WTC11 (cell line): ENCODE measurements at regions not wholly inside any gene's neighbourhood (a gene's known extent, or its start where the extent isn't known, plus 50 kb on each side); places are given as distances from the start of the nearest gene placed in this dataset.

Source experiments
- ATF6 ChIP-seq: sonication (generic); formaldehyde crosslinking; IDR thresholded peaks from 2 replicates; pipeline ENCODE4 v1.8.1; 2023; ENCODE audit warnings: mild to moderate bottlenecking, missing genetic modification reagents
- CREM ChIP-seq: sonication (generic); formaldehyde crosslinking; IDR thresholded peaks from 2 replicates; pipeline ENCODE4 v1.8.1; 2022; ENCODE audit warnings: mild to moderate bottlenecking, missing genetic modification reagents, moderate library complexity
- CTCF ChIP-seq: fragments of 200-600 bp; IDR thresholded peaks from 2 replicates; pipeline ENCODE4 v1.8.0; 2022; ENCODE audit warnings: antibody characterized with exemption
- ESRRA ChIP-seq: sonication (generic); formaldehyde crosslinking; IDR thresholded peaks from 2 replicates; pipeline ENCODE4 v1.8.1; 2022; ENCODE audit warnings: mild to moderate bottlenecking, missing genetic modification reagents, borderline replicate concordance
- ETV6 ChIP-seq: sonication (generic); formaldehyde crosslinking; IDR thresholded peaks from 2 replicates; pipeline ENCODE4 v1.8.1; 2022; ENCODE audit warnings: mild to moderate bottlenecking, missing genetic modification reagents
- GABPB1 ChIP-seq: sonication (generic); formaldehyde crosslinking; IDR thresholded peaks from 2 replicates; pipeline ENCODE4 v1.8.1; 2023; ENCODE audit warnings: mild to moderate bottlenecking, missing genetic modification reagents
- ZNF263 ChIP-seq: sonication (generic); formaldehyde crosslinking; IDR thresholded peaks from 2 replicates; pipeline ENCODE4 v1.8.1; 2022; ENCODE audit warnings: low read depth, mild to moderate bottlenecking, moderate library complexity, missing genetic modification reagents
- ZNF281 ChIP-seq: sonication (generic); formaldehyde crosslinking; IDR thresholded peaks from 2 replicates; pipeline ENCODE4 v1.8.0; 2023; ENCODE audit warnings: mild to moderate bottlenecking, missing genetic modification reagents
- TF ChIP-seq, protein P1 (sequence below): sonication (generic); formaldehyde crosslinking; IDR thresholded peaks from 2 replicates; pipeline ENCODE4 v1.8.1; 2023; ENCODE audit warnings: mild to moderate bottlenecking, missing genetic modification reagents, borderline replicate concordance
- TF ChIP-seq, protein P2 (sequence below): sonication (generic); formaldehyde crosslinking; IDR thresholded peaks from 2 replicates; pipeline ENCODE4 v1.8.1; 2023; ENCODE audit warnings: mild to moderate bottlenecking, missing genetic modification reagents

- no peak for TF ChIP-seq CTCF
- TF ChIP-seq, protein P1, sequence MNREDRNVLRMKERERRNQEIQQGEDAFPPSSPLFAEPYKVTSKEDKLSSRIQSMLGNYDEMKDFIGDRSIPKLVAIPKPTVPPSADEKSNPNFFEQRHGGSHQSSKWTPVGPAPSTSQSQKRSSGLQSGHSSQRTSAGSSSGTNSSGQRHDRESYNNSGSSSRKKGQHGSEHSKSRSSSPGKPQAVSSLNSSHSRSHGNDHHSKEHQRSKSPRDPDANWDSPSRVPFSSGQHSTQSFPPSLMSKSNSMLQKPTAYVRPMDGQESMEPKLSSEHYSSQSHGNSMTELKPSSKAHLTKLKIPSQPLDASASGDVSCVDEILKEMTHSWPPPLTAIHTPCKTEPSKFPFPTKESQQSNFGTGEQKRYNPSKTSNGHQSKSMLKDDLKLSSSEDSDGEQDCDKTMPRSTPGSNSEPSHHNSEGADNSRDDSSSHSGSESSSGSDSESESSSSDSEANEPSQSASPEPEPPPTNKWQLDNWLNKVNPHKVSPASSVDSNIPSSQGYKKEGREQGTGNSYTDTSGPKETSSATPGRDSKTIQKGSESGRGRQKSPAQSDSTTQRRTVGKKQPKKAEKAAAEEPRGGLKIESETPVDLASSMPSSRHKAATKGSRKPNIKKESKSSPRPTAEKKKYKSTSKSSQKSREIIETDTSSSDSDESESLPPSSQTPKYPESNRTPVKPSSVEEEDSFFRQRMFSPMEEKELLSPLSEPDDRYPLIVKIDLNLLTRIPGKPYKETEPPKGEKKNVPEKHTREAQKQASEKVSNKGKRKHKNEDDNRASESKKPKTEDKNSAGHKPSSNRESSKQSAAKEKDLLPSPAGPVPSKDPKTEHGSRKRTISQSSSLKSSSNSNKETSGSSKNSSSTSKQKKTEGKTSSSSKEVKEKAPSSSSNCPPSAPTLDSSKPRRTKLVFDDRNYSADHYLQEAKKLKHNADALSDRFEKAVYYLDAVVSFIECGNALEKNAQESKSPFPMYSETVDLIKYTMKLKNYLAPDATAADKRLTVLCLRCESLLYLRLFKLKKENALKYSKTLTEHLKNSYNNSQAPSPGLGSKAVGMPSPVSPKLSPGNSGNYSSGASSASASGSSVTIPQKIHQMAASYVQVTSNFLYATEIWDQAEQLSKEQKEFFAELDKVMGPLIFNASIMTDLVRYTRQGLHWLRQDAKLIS (CRISPR knock-in tag) = no peak
- no peak for TF ChIP-seq ESRRA (CRISPR knock-in tag)
- TF ChIP-seq ETV6 (CRISPR knock-in tag) = no peak
- TF ChIP-seq ZNF263 (CRISPR knock-in tag) = no peak
- TF ChIP-seq, protein P2, sequence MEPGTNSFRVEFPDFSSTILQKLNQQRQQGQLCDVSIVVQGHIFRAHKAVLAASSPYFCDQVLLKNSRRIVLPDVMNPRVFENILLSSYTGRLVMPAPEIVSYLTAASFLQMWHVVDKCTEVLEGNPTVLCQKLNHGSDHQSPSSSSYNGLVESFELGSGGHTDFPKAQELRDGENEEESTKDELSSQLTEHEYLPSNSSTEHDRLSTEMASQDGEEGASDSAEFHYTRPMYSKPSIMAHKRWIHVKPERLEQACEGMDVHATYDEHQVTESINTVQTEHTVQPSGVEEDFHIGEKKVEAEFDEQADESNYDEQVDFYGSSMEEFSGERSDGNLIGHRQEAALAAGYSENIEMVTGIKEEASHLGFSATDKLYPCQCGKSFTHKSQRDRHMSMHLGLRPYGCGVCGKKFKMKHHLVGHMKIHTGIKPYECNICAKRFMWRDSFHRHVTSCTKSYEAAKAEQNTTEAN (CRISPR knock-in tag) = no peak
- no peak for TF ChIP-seq ZNF281
- TF ChIP-seq GABPB1 = no peak
- no peak for TF ChIP-seq CREM (CRISPR knock-in tag)
- TF ChIP-seq ATF6 (CRISPR knock-in tag) = no peak
Observed at GRCh38 chr2:207412787-207413310, 116.9 kb upstream of the CREB1 start.
